Naive thymus-derived CD4-positive, alpha-beta T cell (primary cell): ENCODE measurements at regions not wholly inside any gene's neighbourhood (a gene's known extent, or its start where the extent isn't known, plus 50 kb on each side); places are given as distances from the start of the nearest gene placed in this dataset.
"Not testable (repeated sequence)": the region's sequence is repeated elsewhere in the genome, so short reads cannot be mapped to it uniquely, and the experiment has no call there.

ENCODE experiments used
- ATAC-seq: fragments of 150-1000 bp; cut with Tn5 transposase; 2 replicates; pipeline ENCODE4 v1.10.0; 2021; ENCODE audit warnings: mild to moderate bottlenecking, moderate library complexity
- CTCF ChIA-PET: fragments of 350-600 bp; sonication (Branson Sonifier 250); formaldehyde crosslinking; loops from one replicate; lab custom pipeline; 2021; ENCODE audit warnings: antibody characterized with exemption; lab: Charles Lee
- POLR2A ChIA-PET: fragments of 350-600 bp; sonication (Branson Sonifier 250); formaldehyde crosslinking; loops from one replicate; lab custom pipeline; 2021; ENCODE audit warnings: antibody characterized with exemption, inconsistent platforms; lab: Charles Lee
- DNase-seq, 9 donors: peaks; one replicate each; pipeline versions ENCODE4 v3.0.0 to v3.0.0-alpha.2; 2020 to 2022; ENCODE audit warnings: mixed read lengths in 1 of 9
- H3K27ac ChIP-seq: one replicate; pipeline ENCODE4 v1.7.0; 2013; ENCODE audit warnings: mild to moderate bottlenecking, low read depth, low read length, moderate library complexity
- H3K27me3 ChIP-seq, 2 donors: one replicate each; pipeline ENCODE4 v1.7.0; 2013; ENCODE audit warnings: low read length in 2 of 2, mild to moderate bottlenecking in 2 of 2, moderate library complexity in 2 of 2; ENCODE audit not compliant: control insufficient read depth in 2 of 2, insufficient read depth in 2 of 2
- H3K36me3 ChIP-seq, 3 experiments: 1 replicate in 2 of 3; 2 replicates in 1 of 3; pipeline ENCODE4 v1.7.0; 2013; ENCODE audit warnings: low read length in 3 of 3, mild to moderate bottlenecking in 3 of 3, moderate library complexity in 1 of 3; ENCODE audit not compliant: insufficient read depth in 3 of 3, control insufficient read depth in 2 of 3
- H3K4me1 ChIP-seq, 2 donors: one replicate each; pipeline ENCODE4 v1.7.0; 2013; ENCODE audit warnings: low read length in 2 of 2, mild to moderate bottlenecking in 2 of 2, moderate library complexity in 1 of 2; ENCODE audit not compliant: control insufficient read depth in 2 of 2, insufficient read depth in 2 of 2
- H3K4me3 ChIP-seq: 2 replicates; pipeline ENCODE4 v1.7.0; 2013; ENCODE audit warnings: mild to moderate bottlenecking, low read length
- H3K9me3 ChIP-seq, 3 experiments: 1 replicate in 2 of 3; 2 replicates in 1 of 3; pipeline ENCODE4 v1.7.0; 2013; ENCODE audit warnings: low read length in 3 of 3; ENCODE audit not compliant: control insufficient read depth in 2 of 3
- H3K27ac Mint-ChIP-seq, 9 donors: one replicate each; pipeline ENCODE4 v1.8.0; 2020 to 2022; ENCODE audit warnings: mixed read lengths in 9 of 9, mild to moderate bottlenecking in 8 of 9, moderate library complexity in 5 of 9, inconsistent platforms in 2 of 9
- H3K27me3 Mint-ChIP-seq, 5 donors: one replicate each; pipeline ENCODE4 v1.8.0; 2021 to 2022; ENCODE audit warnings: mixed read lengths in 5 of 5, mild to moderate bottlenecking in 1 of 5
- H3K36me3 Mint-ChIP-seq, 5 donors: one replicate each; pipeline ENCODE4 v1.8.0; 2020 to 2022; ENCODE audit warnings: mixed read lengths in 5 of 5, mild to moderate bottlenecking in 3 of 5, inconsistent platforms in 1 of 5
- H3K4me1 Mint-ChIP-seq, 7 donors: one replicate each; pipeline ENCODE4 v1.8.0; 2020 to 2022; ENCODE audit warnings: mixed read lengths in 7 of 7, mild to moderate bottlenecking in 3 of 7, inconsistent platforms in 1 of 7
- H3K4me3 Mint-ChIP-seq, 10 donors: one replicate each; pipeline ENCODE4 v1.8.0; 2020 to 2022; ENCODE audit warnings: mild to moderate bottlenecking in 10 of 10, mixed read lengths in 10 of 10, moderate library complexity in 6 of 10, inconsistent platforms in 2 of 10
- H3K9me3 Mint-ChIP-seq, 11 donors: one replicate each; pipeline ENCODE4 v1.8.0; 2020 to 2022; ENCODE audit warnings: mixed read lengths in 11 of 11, mild to moderate bottlenecking in 4 of 11, inconsistent platforms in 1 of 11, moderate library complexity in 1 of 11
- intact Hi-C, 2 donors: fragments of 100-400 bp; cut with micrococcal nuclease; formaldehyde crosslinking; loops; one replicate each; pipeline ENCODE4 v1.15.1; 2023

DNA sequence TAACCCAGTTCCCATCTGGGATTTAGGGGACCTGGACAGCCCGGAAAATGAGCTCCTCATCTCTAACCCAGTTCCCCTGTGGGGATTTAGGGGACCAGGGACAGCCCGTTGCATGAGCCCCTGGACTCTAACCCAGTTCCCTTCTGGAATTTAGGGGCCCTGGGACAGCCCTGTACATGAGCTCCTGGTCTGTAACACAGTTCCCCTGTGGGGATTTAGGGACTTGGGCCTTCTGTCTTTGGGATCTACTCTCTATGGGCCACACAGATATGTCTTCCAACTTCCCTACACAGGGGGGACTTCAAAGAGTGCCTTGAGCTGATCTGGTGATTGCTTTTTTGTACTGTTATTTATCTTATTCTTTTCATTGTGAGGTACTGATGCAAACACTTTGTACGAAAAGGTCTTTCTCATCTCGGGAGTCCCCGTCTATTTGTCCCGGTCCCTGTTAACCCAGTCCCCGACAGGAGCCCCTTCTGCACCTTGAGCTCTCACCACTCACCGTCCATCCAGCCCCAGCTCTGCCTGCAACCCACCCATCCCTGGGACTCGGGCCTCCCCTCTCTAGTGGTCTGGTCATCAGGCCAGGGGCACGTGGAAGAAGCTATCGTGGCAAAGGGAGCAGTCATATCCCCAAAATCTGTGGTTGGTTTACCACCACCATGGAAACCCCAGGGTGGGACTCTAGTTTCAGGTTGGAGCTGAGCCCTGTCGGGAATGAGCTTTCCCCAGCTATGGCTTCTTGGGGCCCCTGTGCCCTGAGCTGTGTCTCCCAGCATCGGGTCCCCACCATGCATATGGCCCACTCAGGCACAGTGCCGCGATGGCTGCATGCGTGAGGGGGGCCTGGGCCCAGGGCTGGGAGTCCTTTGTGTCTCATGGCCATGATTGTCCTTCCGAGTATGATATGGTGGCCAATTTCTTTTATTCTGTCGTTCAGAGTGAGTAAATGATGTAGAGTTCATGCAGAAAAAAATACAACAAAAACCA is 270.4 kb upstream of the PLCXD1 start:
- H3K27me3 Mint-ChIP-seq, POLR2A ChIA-PET, H3K36me3 Mint-ChIP-seq, H3K4me3 ChIP-seq, H3K4me1 Mint-ChIP-seq, H3K36me3 ChIP-seq, H3K9me3 Mint-ChIP-seq, H3K4me3 Mint-ChIP-seq, H3K4me1 ChIP-seq, ATAC-seq, H3K27ac Mint-ChIP-seq, CTCF ChIA-PET, intact Hi-C loops, H3K27ac ChIP-seq, DNase-seq, H3K27me3 ChIP-seq, H3K9me3 ChIP-seq: not testable (repeated sequence)

DNA sequence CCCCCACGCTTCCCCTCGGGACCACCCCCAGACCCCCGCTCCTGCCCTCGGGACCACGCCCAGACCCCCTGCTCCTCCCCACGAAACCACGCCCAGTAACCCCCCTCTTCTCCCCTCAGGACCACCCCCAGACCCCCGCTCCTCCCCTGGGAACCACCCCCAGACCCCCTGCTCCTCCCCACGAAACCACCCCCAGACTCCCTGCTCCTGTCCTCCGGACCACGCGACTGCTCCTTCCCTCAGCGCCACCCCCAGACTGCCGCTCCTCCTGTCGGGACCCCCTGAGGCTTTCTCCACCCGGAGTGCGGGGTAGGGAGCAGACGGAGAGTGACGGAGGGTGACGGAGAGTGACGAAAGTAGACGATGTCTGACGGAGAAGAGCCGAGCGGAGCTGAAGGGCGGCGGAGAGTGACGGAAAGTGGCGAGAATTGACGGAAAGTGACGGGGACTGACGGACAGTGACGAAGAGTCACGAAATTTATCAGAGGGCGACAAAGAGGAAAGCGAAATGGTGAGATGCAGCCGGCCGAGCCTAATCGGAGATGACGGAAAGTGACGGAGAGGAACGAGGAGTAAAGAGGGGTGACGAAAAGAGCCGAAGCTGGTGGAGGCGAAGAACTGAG is 267.2 kb upstream of the PLCXD1 start:
- H3K27ac ChIP-seq, H3K27me3 ChIP-seq, H3K4me3 Mint-ChIP-seq, H3K4me1 Mint-ChIP-seq, H3K36me3 ChIP-seq, H3K4me3 ChIP-seq, intact Hi-C loops, H3K9me3 ChIP-seq, H3K36me3 Mint-ChIP-seq, POLR2A ChIA-PET, CTCF ChIA-PET, H3K9me3 Mint-ChIP-seq, H3K4me1 ChIP-seq, H3K27ac Mint-ChIP-seq, H3K27me3 Mint-ChIP-seq: not testable (repeated sequence)
- peak; percentile 73 for ATAC-seq
- DNase-seq = peak in 2 of 9 donors; percentile 3 to 4

DNA sequence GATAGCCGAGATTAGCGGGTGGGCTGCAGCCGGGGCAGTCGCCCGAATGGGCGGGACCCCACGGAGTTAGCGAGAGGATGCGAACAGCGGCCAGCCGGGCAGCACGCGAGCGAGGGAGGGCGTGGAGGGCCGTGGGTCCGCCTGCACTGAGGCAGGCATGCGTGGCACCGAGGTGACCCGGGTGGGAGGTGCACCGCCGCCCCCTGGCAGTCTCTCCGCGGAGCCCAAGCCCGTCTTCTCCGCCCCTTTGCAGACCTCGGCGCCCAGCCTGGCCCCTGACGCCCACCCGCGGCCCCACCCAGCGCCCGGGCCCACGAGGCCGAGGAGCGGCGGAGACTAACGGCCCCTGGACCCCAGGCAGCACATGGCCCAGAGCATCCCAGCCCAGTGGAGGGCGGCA is 266.7 kb upstream of the PLCXD1 start:
- not testable (repeated sequence) for H3K27ac Mint-ChIP-seq

DNA sequence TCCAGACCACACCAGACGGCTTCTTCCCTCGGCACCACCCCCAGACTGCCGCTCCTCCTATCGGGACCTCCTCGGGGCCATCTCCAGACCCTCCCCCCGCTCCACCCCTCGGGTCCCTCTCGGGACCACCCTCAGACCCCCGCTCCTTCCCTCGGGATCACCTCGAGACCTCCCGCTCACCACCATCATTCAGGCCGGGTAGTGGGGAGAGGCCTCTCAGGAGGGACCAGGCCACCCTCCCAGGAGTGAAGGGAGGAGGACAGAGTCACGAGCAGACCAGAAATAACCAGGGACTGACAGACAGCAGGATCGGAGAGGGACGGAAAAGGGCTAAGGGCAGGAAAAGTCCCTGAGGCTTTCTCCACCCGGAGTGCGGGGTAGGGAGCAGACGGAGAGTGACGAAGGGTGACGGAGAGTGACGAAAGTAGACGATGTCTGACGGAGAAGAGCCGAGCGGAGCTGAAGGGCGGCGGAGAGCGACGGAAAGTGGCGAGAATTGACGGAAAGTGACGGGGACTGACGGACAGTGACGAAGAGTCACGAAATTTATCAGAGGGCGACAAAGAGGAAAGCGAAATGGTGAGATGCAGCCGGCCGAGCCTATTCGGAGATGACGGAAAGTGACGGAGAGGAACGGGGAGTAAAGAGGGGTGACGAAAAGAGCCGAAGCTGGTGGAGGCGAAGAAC is 262.3 kb upstream of the PLCXD1 start:
- H3K27ac Mint-ChIP-seq, CTCF ChIA-PET, intact Hi-C loops, H3K36me3 ChIP-seq, H3K9me3 ChIP-seq, H3K27me3 ChIP-seq, H3K4me1 Mint-ChIP-seq, H3K36me3 Mint-ChIP-seq, H3K4me3 ChIP-seq, H3K9me3 Mint-ChIP-seq, H3K27ac ChIP-seq, H3K27me3 Mint-ChIP-seq, POLR2A ChIA-PET, H3K4me1 ChIP-seq: not testable (repeated sequence)
- peak in 7 of 9 donors; percentile 42 to 75 (median 73) for DNase-seq
- H3K4me3 Mint-ChIP-seq = peak overlapping the region in 3 of 10 donors; percentile 19 to 69 (median 32)
- ATAC-seq = peak; percentile 93

More for the DNA sequence above, 266.7 kb upstream of the PLCXD1 start:
- H3K27me3 ChIP-seq, H3K4me1 ChIP-seq, H3K4me3 ChIP-seq, H3K27ac ChIP-seq, H3K36me3 ChIP-seq, H3K9me3 ChIP-seq, H3K4me1 Mint-ChIP-seq, POLR2A ChIA-PET, ATAC-seq, intact Hi-C loops, H3K4me3 Mint-ChIP-seq, H3K27me3 Mint-ChIP-seq, H3K9me3 Mint-ChIP-seq, CTCF ChIA-PET, H3K36me3 Mint-ChIP-seq: not testable (repeated sequence)
- DNase-seq = peak in 2 of 9 donors; percentile 3 to 16

DNA sequence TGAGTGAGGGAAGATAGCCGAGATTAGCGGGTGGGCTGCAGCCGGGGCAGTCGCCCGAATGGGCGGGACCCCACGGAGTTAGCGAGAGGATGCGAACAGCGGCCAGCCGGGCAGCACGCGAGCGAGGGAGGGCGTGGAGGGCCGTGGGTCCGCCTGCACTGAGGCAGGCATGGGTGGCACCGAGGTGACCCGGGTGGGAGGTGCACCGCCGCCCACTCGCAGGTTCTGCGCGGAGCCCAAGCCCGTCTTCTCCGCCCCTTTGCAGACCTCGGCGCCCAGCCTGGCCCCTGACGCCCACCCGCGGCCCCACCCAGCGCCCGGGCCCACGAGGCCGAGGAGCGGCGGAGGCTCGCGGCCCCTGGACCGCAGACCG is 261.7 kb upstream of the PLCXD1 start:
- H3K4me3 Mint-ChIP-seq, H3K27ac Mint-ChIP-seq, H3K9me3 ChIP-seq, H3K36me3 Mint-ChIP-seq, H3K4me3 ChIP-seq, intact Hi-C loops, H3K27me3 Mint-ChIP-seq, H3K4me1 ChIP-seq, CTCF ChIA-PET, H3K27me3 ChIP-seq, H3K36me3 ChIP-seq, POLR2A ChIA-PET, H3K27ac ChIP-seq, H3K9me3 Mint-ChIP-seq, H3K4me1 Mint-ChIP-seq: not testable (repeated sequence)
- ATAC-seq (peak; percentile 50), DNase-seq (peak in 4 of 9 donors; percentile 1 to 12 (median 4))

DNA sequence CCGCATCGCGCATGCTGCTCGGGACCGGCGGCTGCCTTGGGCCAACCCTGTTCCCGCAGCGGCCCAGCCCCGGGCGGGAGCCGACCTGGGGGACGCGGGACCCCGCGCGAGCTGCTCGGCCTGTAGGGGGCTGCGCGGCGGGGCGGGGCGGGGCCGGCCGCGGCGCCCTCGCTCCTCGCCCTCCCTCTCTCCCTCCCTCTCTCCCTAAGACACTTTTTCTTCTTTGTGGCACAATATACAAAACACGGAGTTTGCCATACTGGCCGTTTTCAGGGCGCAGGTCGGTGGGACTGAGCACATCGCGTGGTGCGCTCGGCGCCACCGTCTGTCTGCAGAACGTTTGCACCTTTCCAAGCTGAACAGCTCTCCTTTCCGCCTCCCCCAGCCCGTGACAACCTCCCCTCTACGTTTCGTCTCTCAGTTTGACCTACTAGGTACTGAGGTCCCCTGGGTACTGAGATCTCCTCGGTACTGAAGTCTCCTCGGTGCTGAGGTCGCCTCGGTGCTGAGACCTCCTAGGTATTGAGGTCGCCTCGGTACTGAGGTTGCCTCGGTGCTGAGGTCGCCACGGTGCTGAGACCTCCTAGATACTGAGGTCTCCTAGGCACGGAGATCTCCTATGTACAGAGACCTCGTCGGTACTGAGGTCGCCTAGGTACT is 261.1 kb upstream of the PLCXD1 start:
- DNase-seq = peak in 5 of 9 donors; percentile 7 to 37 (median 28)
- POLR2A ChIA-PET = no interaction called here
- intact Hi-C loops = no loop called here

More for the DNA sequence above, 261.1 kb upstream of the PLCXD1 start:
- Mint-ChIP-seq H3K4me1 (peaks cover 0 to 7% (median 0%) of the 10 kb centered on the region in 7 donors), H3K36me3 (no peaks in the 10 kb centered on the region), H3K27me3 (peaks cover 0 to 3% (median 0%) of the 10 kb centered on the region in 5 donors), H3K27ac (peak overlapping the region in 5 of 9 donors; percentile 85 to 91 (median 88)), H3K9me3 (no peaks in the 10 kb centered on the region), H3K4me3 (peak overlapping the region in 8 of 10 donors; percentile 82 to 97 (median 92))
- Histone ChIP-seq H3K36me3 (no peaks in the 10 kb centered on the region), H3K4me3 (no peak overlapping the region), H3K9me3 (no peaks in the 10 kb centered on the region), H3K4me1 (no peaks in the 10 kb centered on the region), H3K27me3 (no peaks in the 10 kb centered on the region), H3K27ac (no peak overlapping the region)
- CTCF ChIA-PET = no interaction called here
- peak; percentile 36 for ATAC-seq
